HG02610 (cell line): ENCODE measurements at regions not wholly inside any gene's neighbourhood (a gene's known extent, or its start where the extent isn't known, plus 50 kb on each side); places are given as distances from the start of the nearest gene placed in this dataset.
A peak's percentile ranks its signal among the peaks of the same experiment; 100 is the strongest.
"Not testable (repeated sequence)": the region's sequence is repeated elsewhere in the genome, so short reads cannot be mapped to it uniquely, and the experiment has no call there.

ENCODE experiments used
- ATAC-seq: cut with Tn5 transposase; IDR thresholded peaks from one replicate; pipeline ENCODE4 v1.9.1; 2021; ENCODE audit warnings: mild to moderate bottlenecking, moderate library complexity; ENCODE audit not compliant: unreplicated experiment

GRCh38 chr13:55554741-55555140, 1586.0 kb upstream of the PRR20A start:
- no peak for ATAC-seq

- no peak for ATAC-seq
Measured at GRCh38 chr13:55560331-55560730, 1580.4 kb upstream of the PRR20A start.

- no peak for ATAC-seq
Measured at GRCh38 chr13:55563267-55563666, 1577.5 kb upstream of the PRR20A start.

DNA sequence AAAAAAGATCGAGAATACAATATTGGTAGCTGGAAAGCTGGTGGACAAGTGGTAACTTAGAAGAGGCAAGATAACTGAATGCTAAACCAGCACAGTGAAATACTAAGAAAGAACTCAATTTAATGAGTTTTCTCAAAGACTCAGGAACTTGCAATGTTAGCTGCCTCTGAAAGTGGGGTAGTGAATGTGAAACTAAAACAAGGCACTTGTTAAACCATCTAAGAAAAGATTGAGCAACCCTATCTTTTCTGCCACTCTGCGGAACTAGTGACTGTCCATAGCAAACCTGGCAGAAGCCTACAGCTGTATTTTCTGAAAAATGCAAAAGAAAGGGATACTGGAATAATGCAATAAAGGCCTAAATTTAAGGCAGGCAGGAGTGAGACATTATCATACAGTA, 1574.4 kb upstream of the PRR20A start:
- peak; percentile 87 for ATAC-seq

DNA sequence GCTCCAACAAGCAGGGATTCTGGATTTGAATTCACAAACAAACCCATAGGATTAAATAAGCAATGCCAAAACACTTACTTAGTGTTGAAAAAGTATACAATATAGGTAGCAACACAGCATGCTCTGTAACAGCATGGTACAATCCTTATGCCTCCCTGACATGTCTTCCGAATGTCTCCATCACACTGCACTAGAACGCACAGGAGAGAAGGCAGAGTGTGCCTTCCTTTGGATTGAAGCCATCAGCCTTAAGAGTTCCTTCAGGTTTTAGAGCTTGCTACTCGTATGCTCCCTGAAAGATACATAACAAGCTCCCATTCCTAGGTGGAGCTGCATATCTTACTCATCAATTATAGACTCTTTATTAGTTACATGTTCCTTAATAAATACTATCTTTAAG, 1573.9 kb upstream of the PRR20A start:
- ATAC-seq = peak; percentile 12

GRCh38 chr13:55567721-55568625, 1572.7 kb upstream of the PRR20A start:
- no peak for ATAC-seq

- ATAC-seq = no peak
Measured at GRCh38 chr13:55569082-55569481, 1571.6 kb upstream of the PRR20A start.

- ATAC-seq = no peak
Measured at GRCh38 chr13:55569514-55569913, 1571.2 kb upstream of the PRR20A start.

DNA sequence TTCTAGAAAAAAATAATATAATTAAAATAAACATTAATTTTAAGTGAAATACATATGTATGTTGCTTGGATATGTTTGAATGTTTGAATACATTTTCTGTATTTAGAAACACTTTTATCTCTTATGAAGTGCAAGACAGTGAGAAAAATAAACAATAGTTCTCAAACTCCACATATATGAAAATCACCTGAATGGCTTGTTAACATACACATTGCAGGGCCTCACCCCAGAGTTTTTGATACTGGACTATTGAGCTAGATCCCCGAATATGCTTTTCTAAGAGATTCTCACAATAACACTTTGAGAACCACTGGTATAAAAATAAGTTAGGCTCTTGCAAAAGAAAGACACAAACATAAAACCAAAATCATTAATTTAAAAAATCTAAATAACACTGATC, 1570.3 kb upstream of the PRR20A start:
- no peak for ATAC-seq

DNA sequence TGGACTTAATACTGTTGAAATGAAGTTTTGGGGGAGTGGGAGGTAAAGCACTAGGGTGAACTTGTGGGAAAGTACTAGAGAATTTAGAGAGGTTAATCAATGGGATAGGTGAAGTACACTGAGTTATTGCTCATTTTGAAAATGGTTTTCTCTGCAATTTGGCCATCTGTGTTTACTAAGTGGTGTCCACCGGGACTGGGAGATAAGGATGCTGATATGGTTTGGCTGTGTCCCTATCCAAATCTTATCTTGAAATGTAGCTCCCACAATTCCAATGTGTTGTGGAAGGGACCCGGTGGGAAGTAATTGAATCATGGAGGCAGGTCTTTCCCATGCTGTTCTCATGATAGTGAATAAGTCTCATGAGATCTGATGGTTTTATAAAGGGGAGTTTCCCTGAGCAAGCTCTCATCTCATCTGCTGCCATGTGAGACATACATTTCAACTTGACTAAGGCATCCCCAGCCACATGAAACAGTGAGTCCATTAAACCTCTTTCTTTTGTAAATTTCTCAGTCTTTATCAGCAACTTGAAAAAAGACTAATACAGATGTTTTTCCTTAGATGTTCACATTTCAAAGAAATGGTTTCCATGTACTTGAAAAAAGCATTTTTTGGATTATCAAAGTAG, 1569.4 kb upstream of the PRR20A start:
- peak; percentile 63 for ATAC-seq

GRCh38 chr13:55572408-55572807, 1568.3 kb upstream of the PRR20A start:
- ATAC-seq = no peak

GRCh38 chr13:55572862-55573261, 1567.9 kb upstream of the PRR20A start:
- ATAC-seq = no peak

GRCh38 chr13:55573565-55573964, 1567.2 kb upstream of the PRR20A start:
- ATAC-seq = no peak

GRCh38 chr13:55576389-55576788, 1564.3 kb upstream of the PRR20A start:
- no peak for ATAC-seq

- ATAC-seq = peak; percentile 63
Measured at GRCh38 chr13:55577082-55577846, 1563.5 kb upstream of the PRR20A start.

- ATAC-seq = no peak
Measured at GRCh38 chr13:55577847-55578210, 1562.9 kb upstream of the PRR20A start.

DNA sequence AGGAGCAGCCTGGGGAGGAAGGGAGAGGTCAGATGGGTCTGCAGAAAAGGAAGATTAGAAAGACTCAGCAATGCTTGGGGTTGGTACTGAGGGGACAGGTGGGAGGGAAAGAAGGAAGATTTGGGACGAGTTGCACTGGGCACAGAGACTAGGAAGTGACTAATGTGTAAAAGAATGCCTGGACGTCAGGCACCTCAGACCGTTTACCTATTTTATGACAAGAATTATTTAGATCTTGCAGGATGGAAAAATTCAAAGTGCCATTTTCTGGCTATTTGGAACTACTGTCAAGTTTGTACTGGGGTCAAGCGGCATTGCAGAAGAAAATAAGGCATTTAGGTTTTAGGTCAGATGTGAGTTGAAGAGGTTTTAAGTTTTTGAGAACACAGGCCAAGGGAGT, 1558.4 kb upstream of the PRR20A start:
- not testable (repeated sequence) for ATAC-seq

DNA sequence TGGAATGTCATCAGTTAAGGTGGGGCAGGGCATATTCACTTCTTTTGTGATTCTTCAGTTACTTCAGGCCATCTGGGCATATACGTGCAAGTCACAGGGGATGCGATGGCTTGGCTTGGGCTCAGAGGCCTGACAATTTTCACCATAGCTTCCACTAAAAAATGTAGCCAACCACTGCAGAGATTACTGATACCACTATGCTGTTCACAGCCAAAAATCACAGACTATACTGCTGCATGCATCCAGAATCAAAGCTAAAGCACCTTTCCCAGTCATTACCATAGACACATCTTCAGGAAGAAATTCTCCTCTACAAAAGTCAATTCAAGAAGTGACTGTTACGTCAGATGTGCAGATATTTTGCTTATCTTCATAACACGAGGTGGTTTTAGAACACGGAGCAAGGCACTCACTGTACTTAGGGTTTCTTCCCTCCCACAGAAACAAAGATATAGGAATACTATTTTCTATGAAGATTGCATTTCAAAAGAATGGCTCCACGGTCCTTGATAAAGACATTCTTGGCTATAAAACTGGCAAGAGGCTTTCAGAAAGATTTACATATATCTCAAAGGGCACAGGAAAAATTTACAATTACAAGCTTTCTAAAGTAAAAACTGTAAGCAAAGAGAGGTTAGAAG, 1556.6 kb upstream of the PRR20A start:
- no peak for ATAC-seq

- ATAC-seq = no peak
Measured at GRCh38 chr13:55602784-55603183, 1537.9 kb upstream of the PRR20A start.

- no peak for ATAC-seq
Measured at GRCh38 chr13:55606045-55606665, 1534.6 kb upstream of the PRR20A start.
